ENCODE measurements at regions not wholly inside any gene's neighbourhood (a gene's known extent, or its start where the extent isn't known, plus 50 kb on each side); places are given as distances from the start of the nearest gene placed in this dataset.
A peak's percentile ranks its signal among the peaks of the same experiment; 100 is the strongest.

DNA sequence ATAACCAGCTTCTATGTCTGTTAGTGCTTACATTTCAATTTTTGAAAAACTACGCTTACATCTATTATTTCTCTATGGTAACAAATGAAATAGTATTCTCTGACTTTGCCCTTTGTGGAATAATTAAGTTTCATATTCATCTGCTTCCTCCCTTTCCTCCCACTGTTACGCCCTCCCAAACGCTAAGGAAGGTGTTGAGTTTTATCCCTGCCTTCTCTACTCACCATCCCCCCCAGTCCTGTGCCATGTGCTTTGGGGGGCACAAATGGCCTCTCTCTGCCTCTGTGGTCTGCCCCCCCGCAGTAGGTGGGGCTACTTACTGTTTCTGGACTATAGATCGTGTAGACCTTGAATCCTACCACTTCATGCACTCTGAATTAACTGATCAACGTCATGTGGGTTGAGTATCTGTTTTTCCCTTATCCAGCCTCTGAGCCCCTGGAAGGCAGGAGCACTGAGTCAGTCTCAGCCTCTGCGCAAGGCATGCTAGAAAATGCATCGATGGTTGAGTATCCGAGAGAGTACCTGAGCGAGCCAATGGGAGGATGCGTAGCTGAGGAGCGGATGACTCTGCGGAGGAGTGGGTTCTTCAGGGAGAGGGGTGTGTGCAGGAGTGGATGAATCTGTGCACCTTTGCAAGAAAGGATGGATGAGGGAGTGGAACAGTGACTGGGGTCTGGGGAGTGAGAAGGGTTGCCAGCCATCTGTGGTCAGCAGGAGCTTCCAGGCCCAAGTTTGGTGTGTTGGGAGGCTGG lies 114.5 kb upstream of the RTL1 start:
- Histone ChIP-seq H3K27me3 (ENCODE audit: low read depth) (no peaks in the 10 kb centered on the region), H3K36me3 (no peaks in the 10 kb centered on the region), H3K9me3 (no peaks in the 10 kb centered on the region), H3K4me3 (no peak overlapping the region), H3K4me1 (no peaks in the 10 kb centered on the region), H3K27ac (no peak overlapping the region)
- ATAC-seq (no peak), DNase-seq (no peak)
- TF ChIP-seq, protein P1, sequence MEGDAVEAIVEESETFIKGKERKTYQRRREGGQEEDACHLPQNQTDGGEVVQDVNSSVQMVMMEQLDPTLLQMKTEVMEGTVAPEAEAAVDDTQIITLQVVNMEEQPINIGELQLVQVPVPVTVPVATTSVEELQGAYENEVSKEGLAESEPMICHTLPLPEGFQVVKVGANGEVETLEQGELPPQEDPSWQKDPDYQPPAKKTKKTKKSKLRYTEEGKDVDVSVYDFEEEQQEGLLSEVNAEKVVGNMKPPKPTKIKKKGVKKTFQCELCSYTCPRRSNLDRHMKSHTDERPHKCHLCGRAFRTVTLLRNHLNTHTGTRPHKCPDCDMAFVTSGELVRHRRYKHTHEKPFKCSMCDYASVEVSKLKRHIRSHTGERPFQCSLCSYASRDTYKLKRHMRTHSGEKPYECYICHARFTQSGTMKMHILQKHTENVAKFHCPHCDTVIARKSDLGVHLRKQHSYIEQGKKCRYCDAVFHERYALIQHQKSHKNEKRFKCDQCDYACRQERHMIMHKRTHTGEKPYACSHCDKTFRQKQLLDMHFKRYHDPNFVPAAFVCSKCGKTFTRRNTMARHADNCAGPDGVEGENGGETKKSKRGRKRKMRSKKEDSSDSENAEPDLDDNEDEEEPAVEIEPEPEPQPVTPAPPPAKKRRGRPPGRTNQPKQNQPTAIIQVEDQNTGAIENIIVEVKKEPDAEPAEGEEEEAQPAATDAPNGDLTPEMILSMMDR (IDR thresholded peaks at IDR 0.05) = no peak
- intact Hi-C loops (cut with DNase I) = no loop called here

DNA sequence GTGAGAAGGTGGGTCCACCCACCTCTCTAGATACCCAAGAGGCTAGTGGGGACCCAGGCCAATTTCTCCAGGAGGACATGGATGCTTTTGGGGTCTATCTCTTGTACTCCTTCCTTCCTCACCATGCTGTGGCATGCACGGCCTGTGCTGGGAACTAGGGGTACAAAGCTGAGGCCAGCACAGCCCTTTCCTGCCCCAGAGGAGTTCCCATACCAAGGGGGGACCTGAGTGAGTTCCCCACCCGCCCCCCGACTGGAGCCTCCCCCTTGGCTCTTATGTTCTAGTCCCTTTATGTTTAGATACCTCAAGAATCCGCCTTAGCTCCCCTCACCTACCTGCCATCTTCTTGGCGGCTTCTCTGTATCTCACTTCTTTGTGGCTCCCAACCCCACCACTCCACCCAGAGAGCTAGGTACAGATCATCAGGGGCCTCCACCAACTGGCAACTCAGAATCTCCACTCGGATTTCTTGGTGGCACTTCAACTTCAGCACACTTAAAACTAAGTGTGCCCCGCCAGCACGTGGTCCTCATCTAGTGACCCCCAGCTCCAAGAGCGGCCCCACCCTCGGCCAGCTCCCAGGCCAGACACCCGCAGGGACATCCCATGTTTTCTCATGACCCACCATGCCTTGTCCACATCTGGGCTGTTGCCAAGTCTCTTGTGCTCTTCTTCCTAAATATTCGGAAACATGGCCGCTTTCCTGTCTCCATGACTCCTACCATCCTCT lies 115.2 kb upstream of the RTL1 start:
- no peak overlapping the region for H3K4me3 ChIP-seq
- intact Hi-C loops (cut with DNase I) = no loop called here
- TF ChIP-seq, protein P1 (IDR thresholded peaks at IDR 0.05) = no peak
- no peaks in the 10 kb centered on the region for H3K4me1 ChIP-seq
- no peaks in the 10 kb centered on the region for H3K27me3 ChIP-seq (ENCODE audit: low read depth)
- DNase-seq (no peak), ATAC-seq (no peak)
- H3K36me3 ChIP-seq = no peaks in the 10 kb centered on the region
- no peak overlapping the region for H3K27ac ChIP-seq
- H3K9me3 ChIP-seq = no peaks in the 10 kb centered on the region

DNA sequence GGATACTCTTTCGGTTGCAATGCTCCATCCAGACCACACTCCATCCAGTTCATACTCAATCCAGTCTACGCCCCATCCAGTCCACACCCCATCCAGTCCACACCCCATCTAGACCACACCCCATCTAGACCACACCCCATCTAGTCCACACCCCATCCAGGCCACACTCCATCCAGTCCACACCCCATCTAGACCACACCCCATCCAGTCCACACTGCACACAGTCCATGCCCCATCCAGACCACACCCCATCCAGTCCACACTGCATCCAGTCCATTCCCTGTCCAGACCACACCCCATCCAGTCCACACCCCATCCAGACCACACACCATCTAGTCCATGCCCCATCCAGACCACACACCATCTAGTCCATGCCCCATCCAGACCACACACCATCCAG lies 116.0 kb upstream of the RTL1 start:
- DNase-seq (no peak), ATAC-seq (no peak)
- Histone ChIP-seq H3K27ac (no peak overlapping the region), H3K9me3 (no peaks in the 10 kb centered on the region), H3K36me3 (no peaks in the 10 kb centered on the region), H3K4me1 (no peaks in the 10 kb centered on the region), H3K27me3 (ENCODE audit: low read depth) (no peaks in the 10 kb centered on the region), H3K4me3 (no peak overlapping the region)
- TF ChIP-seq, protein P1 (IDR thresholded peaks at IDR 0.05) = no peak
- intact Hi-C loops (cut with DNase I) = no loop called here

DNA sequence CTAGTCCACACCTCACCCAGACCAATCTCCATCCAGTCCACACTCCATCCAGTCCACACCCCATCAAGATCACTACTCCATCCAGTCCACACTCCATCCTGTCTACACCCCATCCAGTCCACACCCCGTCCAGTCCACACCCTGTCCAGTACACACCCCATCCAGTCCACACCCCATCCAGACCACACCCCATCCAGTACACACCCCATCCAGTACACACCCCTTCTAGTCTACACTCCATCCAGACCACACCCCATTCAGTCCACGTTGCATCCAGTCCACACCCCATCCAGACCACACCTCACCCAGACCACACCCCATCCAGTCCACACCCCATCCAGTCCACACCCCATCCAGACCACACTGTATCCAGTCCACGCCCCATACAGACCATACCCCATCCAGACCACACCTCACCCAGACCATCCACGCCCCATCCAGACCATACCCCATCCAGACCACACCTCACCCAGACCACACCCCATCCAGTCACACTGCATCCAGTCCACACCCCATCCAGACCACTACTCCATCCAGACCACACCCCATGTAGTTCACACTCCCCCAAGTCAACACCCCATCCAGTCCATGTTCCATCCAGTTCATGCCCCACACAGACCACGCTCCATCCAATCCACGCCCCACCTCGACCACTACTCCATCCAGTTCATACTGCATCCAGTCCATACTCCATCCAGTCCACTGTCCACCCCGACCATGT lies 116.6 kb upstream of the RTL1 start:
- DNase-seq (no peak), ATAC-seq (peak in 1 of 2 donors; percentile 17)
- Histone ChIP-seq H3K9me3 (no peaks in the 10 kb centered on the region), H3K27ac (no peak overlapping the region), H3K4me3 (no peak overlapping the region), H3K27me3 (ENCODE audit: low read depth) (no peaks in the 10 kb centered on the region), H3K36me3 (no peaks in the 10 kb centered on the region), H3K4me1 (no peaks in the 10 kb centered on the region)
- intact Hi-C loops (cut with DNase I) = no loop called here
- TF ChIP-seq, protein P1 (IDR thresholded peaks at IDR 0.05) = no peak

DNA sequence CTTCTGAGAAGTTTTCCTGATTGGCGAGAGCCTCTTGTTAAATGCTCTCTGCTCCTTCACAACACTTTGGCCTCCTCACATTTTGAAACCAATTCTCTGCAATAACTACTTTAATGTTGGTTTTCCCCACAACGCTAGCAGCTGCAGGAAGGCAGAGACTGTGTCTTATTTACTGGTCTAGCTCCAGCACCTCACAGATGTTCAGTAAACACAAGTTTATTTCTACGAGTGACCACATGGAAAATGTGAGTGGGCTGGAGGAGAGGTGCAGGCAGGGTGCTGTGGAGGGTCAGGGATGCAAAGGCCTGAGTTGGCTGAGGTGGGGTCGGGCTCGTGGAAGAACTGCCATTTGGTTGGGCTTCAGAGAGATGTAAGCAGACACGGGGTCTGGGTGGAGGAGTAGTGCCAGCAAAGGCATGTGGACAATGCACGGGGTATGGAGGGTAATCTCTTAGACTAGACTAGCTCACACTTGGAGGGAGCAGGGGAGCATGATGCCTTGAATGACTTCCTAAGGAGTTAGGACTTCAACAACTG lies 117.4 kb upstream of the RTL1 start:
- DNase-seq (no peak), ATAC-seq (no peak)
- Histone ChIP-seq H3K36me3 (no peaks in the 10 kb centered on the region), H3K4me1 (no peaks in the 10 kb centered on the region), H3K27me3 (ENCODE audit: low read depth) (no peaks in the 10 kb centered on the region), H3K4me3 (no peak overlapping the region), H3K27ac (no peak overlapping the region), H3K9me3 (no peaks in the 10 kb centered on the region)
- intact Hi-C loops (cut with DNase I) = no loop called here
- TF ChIP-seq, protein P1 (IDR thresholded peaks at IDR 0.05) = no peak

Data from lower lobe of right lung (tissue), 2 donors.